Hepatocyte (in vitro differentiated cells): ENCODE measurements at regions not wholly inside any gene's neighbourhood (a gene's known extent, or its start where the extent isn't known, plus 50 kb on each side); places are given as distances from the start of the nearest gene placed in this dataset.

Experiments used
- DNase-seq: peaks from one replicate; pipeline ENCODE4 v3.0.0-alpha.2; 2016; ENCODE audit warnings: low spot score
- H2AFZ ChIP-seq: fragments of 200-600 bp; sonication (generic); 2 replicates; pipeline ENCODE4 v1.6.0; 2016; ENCODE audit warnings: antibody characterized with exemption, mild to moderate bottlenecking
- H3K27ac ChIP-seq: fragments of 200-600 bp; sonication (generic); 2 replicates; pipeline ENCODE4 v1.5.1; 2016; ENCODE audit warnings: mild to moderate bottlenecking
- H3K27me3 ChIP-seq: fragments of 200-600 bp; sonication (generic); 2 replicates; pipeline ENCODE4 v1.6.1; 2016
- H3K36me3 ChIP-seq: fragments of 200-600 bp; sonication (generic); replicated peaks from 2 replicates; pipeline ENCODE4 v1.5.1; 2016; ENCODE audit warnings: low read depth; ENCODE audit not compliant: insufficient read depth
- H3K4me1 ChIP-seq: fragments of 200-600 bp; sonication (generic); 2 replicates; pipeline ENCODE4 v1.5.1; 2016; ENCODE audit warnings: mild to moderate bottlenecking, moderate library complexity; ENCODE audit not compliant: insufficient read depth
- H3K4me2 ChIP-seq: fragments of 200-600 bp; sonication (generic); 2 replicates; pipeline ENCODE4 v1.6.0; 2016
- H3K4me3 ChIP-seq: fragments of 200-600 bp; sonication (generic); 2 replicates; pipeline ENCODE4 v1.5.1; 2016; ENCODE audit warnings: mild to moderate bottlenecking
- H3K79me2 ChIP-seq: fragments of 200-600 bp; sonication (generic); 2 replicates; pipeline ENCODE4 v1.6.0; 2017; ENCODE audit warnings: mild to moderate bottlenecking
- H3K9me2 ChIP-seq: fragments of 200-600 bp; sonication (generic); replicated peaks from 2 replicates; pipeline ENCODE4 v1.6.0; 2017; ENCODE audit warnings: mild to moderate bottlenecking; ENCODE audit not compliant: insufficient read depth
- H3K9me3 ChIP-seq: fragments of 200-600 bp; sonication (generic); 2 replicates; pipeline ENCODE4 v1.5.1; 2016; ENCODE audit warnings: low read depth, mild to moderate bottlenecking
- H4K20me1 ChIP-seq: fragments of 200-600 bp; sonication (generic); 2 replicates; pipeline ENCODE4 v1.6.0; 2016; ENCODE audit warnings: mild to moderate bottlenecking; ENCODE audit not compliant: insufficient read depth, poor library complexity, severe bottlenecking
- CTCF ChIP-seq: fragments of 200-600 bp; sonication (generic); IDR thresholded peaks from 2 replicates; pipeline ENCODE4 v1.5.1; 2016; ENCODE audit warnings: antibody characterized with exemption, mild to moderate bottlenecking; ENCODE audit not compliant: poor library complexity
- EZH2 ChIP-seq: fragments of 200-600 bp; sonication (generic); IDR thresholded peaks from 2 replicates; pipeline ENCODE4 v1.6.1; 2016; ENCODE audit warnings: antibody characterized with exemption, mild to moderate bottlenecking, borderline replicate concordance
- EZH2phosphoT487 ChIP-seq: fragments of 200-600 bp; sonication (generic); IDR thresholded peaks from one replicate; pipeline ENCODE4 v1.6.1; 2018; ENCODE audit warnings: antibody characterized with exemption, mild to moderate bottlenecking, low read depth, moderate library complexity; ENCODE audit not compliant: unreplicated experiment, severe bottlenecking
- WGBS: methylation state at CpG from one replicate; pipeline ENCODE4 v1.1.6; 2016; ENCODE audit warnings: low lambda C conversion rate; ENCODE audit errors: missing lambda C conversion rate; 5-methylcytosine and 5-hydroxymethylcytosine counted together

DNA sequence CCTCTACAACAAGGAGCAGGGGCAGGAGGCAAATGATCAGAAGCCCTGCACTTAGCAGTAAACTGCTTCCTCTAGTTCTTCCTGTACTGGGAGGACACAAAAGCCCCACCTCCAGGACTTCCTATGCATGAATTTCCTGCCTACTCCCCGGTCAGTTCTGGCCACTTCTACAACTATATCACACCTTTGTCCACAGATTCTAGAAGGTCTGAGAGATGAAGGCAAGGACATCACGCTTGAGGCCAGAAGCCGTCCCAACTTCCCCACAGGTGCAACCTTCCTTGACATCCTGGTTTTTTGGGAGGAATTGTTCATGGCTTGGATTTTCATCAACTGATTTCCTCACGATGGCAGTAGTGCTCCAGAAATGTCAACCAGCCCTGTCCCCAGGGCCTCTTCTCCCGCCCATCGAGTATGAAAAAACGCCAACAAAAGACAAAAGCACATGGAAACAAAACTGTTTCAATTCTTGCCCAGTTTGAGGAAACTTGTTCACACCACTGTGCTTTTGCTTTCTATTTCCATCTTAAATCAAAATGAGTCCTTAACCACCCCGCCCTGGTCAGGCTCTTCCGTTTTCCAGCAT lies 206.5 kb upstream of the STK26 start:
- no peaks in the 10 kb centered on the region for H3K79me2 ChIP-seq
- H4K20me1 ChIP-seq, result no peaks in the 10 kb centered on the region
- no peaks in the 10 kb centered on the region for H3K9me3 ChIP-seq
- no peak for TF ChIP-seq EZH2
- no peak overlapping the region for H3K4me2 ChIP-seq
- H3K9me2 ChIP-seq, result no peaks in the 10 kb centered on the region
- WGBS, result 77% methylated on average over 9 of the region's 9 CpGs
- H3K36me3 ChIP-seq, result no peaks in the 10 kb centered on the region
- no peak overlapping the region for H3K4me3 ChIP-seq
- no peak overlapping the region for H3K27ac ChIP-seq
- no peaks in the 10 kb centered on the region for H3K4me1 ChIP-seq
- H3K27me3 ChIP-seq, result no peaks in the 10 kb centered on the region
- no peak for DNase-seq
- no peak overlapping the region for H2AFZ ChIP-seq

DNA sequence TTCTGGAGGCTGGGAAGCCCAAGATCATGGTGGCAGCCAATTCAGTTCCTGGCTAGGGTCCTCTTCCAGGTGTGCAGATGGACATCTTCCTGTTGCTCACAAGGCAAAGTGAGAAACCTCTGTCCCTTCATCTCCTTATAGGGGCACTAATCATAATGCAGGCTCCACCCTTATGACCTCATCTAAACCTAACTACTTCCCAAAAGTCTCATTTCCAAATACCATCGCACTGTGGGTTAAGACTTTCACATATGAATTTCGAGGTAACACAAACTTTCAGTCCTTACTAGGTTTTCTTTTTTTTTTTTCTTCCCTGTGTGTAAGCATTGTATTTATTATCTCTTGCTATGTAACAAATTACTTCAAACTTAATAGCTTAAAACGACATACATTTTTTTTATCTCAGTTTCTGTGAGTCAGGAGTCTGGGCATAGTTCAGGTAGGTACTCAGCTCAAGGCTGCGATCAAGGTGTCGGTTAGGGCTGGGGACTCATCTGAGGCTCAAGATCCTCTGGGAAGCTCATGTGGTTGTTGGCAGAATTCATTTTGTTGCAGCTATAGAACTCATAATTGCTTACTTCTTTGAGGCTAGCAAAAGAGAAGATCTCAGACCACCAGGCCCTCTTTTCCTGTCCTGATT lies 204.7 kb upstream of the STK26 start:
- no peak overlapping the region for H2AFZ ChIP-seq
- no peaks in the 10 kb centered on the region for H3K9me2 ChIP-seq
- no peaks in the 10 kb centered on the region for H3K79me2 ChIP-seq
- TF ChIP-seq EZH2 (no peak), EZH2phosphoT487 (no peak), CTCF (no peak)
- no peak overlapping the region for H3K4me3 ChIP-seq
- WGBS, result 75% methylated on average over 5 of the region's 5 CpGs
- H3K27ac ChIP-seq, result no peak overlapping the region
- no peak for DNase-seq
- H3K4me2 ChIP-seq, result no peak overlapping the region
- H3K27me3 ChIP-seq, result no peaks in the 10 kb centered on the region
- H3K4me1 ChIP-seq, result no peaks in the 10 kb centered on the region
- H4K20me1 ChIP-seq, result no peaks in the 10 kb centered on the region
- H3K36me3 ChIP-seq, result no peaks in the 10 kb centered on the region
- no peaks in the 10 kb centered on the region for H3K9me3 ChIP-seq

- Histone ChIP-seq H3K79me2 (no peaks in the 10 kb centered on the region), H3K4me2 (no peak overlapping the region), H3K4me3 (no peak overlapping the region), H3K27ac (no peak overlapping the region), H3K27me3 (no peaks in the 10 kb centered on the region), H3K4me1 (no peaks in the 10 kb centered on the region), H2AFZ (no peak overlapping the region), H3K9me3 (no peaks in the 10 kb centered on the region), H3K36me3 (no peaks in the 10 kb centered on the region), H3K9me2 (no peaks in the 10 kb centered on the region), H4K20me1 (no peaks in the 10 kb centered on the region)
- WGBS, result 90% methylated on average over 22 of the region's 22 CpGs
- TF ChIP-seq CTCF (no peak), EZH2phosphoT487 (no peak)
- no peak for DNase-seq
Observed at GRCh38 chrX:131821945-131822622, 201.0 kb upstream of the STK26 start.

- no peaks in the 10 kb centered on the region for H3K9me3 ChIP-seq
- H3K4me2 ChIP-seq, result no peak overlapping the region
- no peak overlapping the region for H2AFZ ChIP-seq
- no peaks in the 10 kb centered on the region for H4K20me1 ChIP-seq
- no peaks in the 10 kb centered on the region for H3K27me3 ChIP-seq
- H3K36me3 ChIP-seq, result no peaks in the 10 kb centered on the region
- no peaks in the 10 kb centered on the region for H3K9me2 ChIP-seq
- no peak for DNase-seq
- no peaks in the 10 kb centered on the region for H3K4me1 ChIP-seq
- no peak for TF ChIP-seq EZH2phosphoT487
- no peak for TF ChIP-seq CTCF
- TF ChIP-seq EZH2, result no peak
- no peak overlapping the region for H3K27ac ChIP-seq
- no peak overlapping the region for H3K4me3 ChIP-seq
- H3K79me2 ChIP-seq, result peaks cover 6% of the 10 kb centered on the region
Observed at GRCh38 chrX:131826572-131826971, 196.5 kb upstream of the STK26 start.
